Neural progenitor cell (in vitro differentiated cells): ENCODE measurements at regions not wholly inside any gene's neighbourhood (a gene's known extent, or its start where the extent isn't known, plus 50 kb on each side); places are given as distances from the start of the nearest gene placed in this dataset.

Experiments
- DNase-seq: peaks from one replicate; pipeline ENCODE4 v3.0.0-alpha.2; 2016; ENCODE audit warnings: low spot score
- H2AFZ ChIP-seq: fragments of 200-600 bp; sonication (generic); replicated peaks from 2 replicates; pipeline ENCODE4 v1.6.1; 2016; ENCODE audit warnings: antibody characterized with exemption
- H3F3A ChIP-seq: fragments of 200-600 bp; sonication (generic); 2 replicates; pipeline ENCODE4 v1.6.1; 2016; ENCODE audit warnings: antibody characterized with exemption, low read depth
- H3K27ac ChIP-seq: fragments of 200-600 bp; sonication (generic); 2 replicates; pipeline ENCODE4 v1.5.1; 2016; ENCODE audit warnings: mild to moderate bottlenecking
- H3K27me3 ChIP-seq: fragments of 200-600 bp; sonication (generic); 2 replicates; pipeline ENCODE4 v1.6.1; 2016; ENCODE audit warnings: mild to moderate bottlenecking, moderate library complexity
- H3K36me3 ChIP-seq: fragments of 200-600 bp; sonication (generic); 2 replicates; pipeline ENCODE4 v1.5.1; 2016
- H3K4me1 ChIP-seq: fragments of 200-600 bp; sonication (generic); 2 replicates; pipeline ENCODE4 v1.6.1; 2016; ENCODE audit warnings: mixed run types
- H3K4me2 ChIP-seq: fragments of 200-600 bp; sonication (generic); 2 replicates; pipeline ENCODE4 v1.6.1; 2016
- H3K4me3 ChIP-seq: fragments of 200-600 bp; sonication (generic); 2 replicates; pipeline ENCODE4 v1.5.1; 2016
- H3K79me2 ChIP-seq: fragments of 200-600 bp; sonication (generic); 2 replicates; pipeline ENCODE4 v1.6.1; 2016; ENCODE audit warnings: low read depth
- H3K9ac ChIP-seq: fragments of 200-600 bp; sonication (generic); 2 replicates; pipeline ENCODE4 v1.6.1; 2016
- H3K9me3 ChIP-seq: fragments of 200-600 bp; sonication (generic); 2 replicates; pipeline ENCODE4 v1.5.1; 2016; ENCODE audit warnings: low read depth
- H4K20me1 ChIP-seq: fragments of 200-600 bp; sonication (generic); 2 replicates; pipeline ENCODE4 v1.6.1; 2016; ENCODE audit warnings: low read depth
- H3K27ac Mint-ChIP-seq: 3 replicates; pipeline ENCODE4 v1.8.0; 2021; ENCODE audit warnings: mixed read lengths
- H3K27me3 Mint-ChIP-seq: 2 replicates; pipeline ENCODE4 v1.8.0; 2022; ENCODE audit warnings: low read depth, mild to moderate bottlenecking, inconsistent platforms, moderate library complexity, mixed read lengths; ENCODE audit not compliant: insufficient read depth
- H3K36me3 Mint-ChIP-seq: 3 replicates; pipeline ENCODE4 v1.8.0; 2021; ENCODE audit warnings: mixed read lengths
- H3K4me1 Mint-ChIP-seq: 3 replicates; pipeline ENCODE4 v1.8.0; 2021; ENCODE audit warnings: mixed read lengths
- H3K4me3 Mint-ChIP-seq: 3 replicates; pipeline ENCODE4 v1.8.0; 2021; ENCODE audit warnings: mild to moderate bottlenecking, moderate library complexity, mixed read lengths
- H3K9me3 Mint-ChIP-seq: 3 replicates; pipeline ENCODE4 v1.8.0; 2020; ENCODE audit warnings: mixed read lengths
- CTCF ChIP-seq: fragments of 200-600 bp; sonication (generic); IDR thresholded peaks from 2 replicates; pipeline ENCODE4 v1.5.1; 2017; ENCODE audit warnings: antibody characterized with exemption, mild to moderate bottlenecking
- EZH2 ChIP-seq: fragments of 200-600 bp; sonication (generic); IDR thresholded peaks from 2 replicates; pipeline ENCODE4 v1.6.1; 2017; ENCODE audit warnings: antibody characterized with exemption, mild to moderate bottlenecking, moderate library complexity
- EZH2phosphoT487 ChIP-seq: fragments of 200-600 bp; sonication (generic); IDR thresholded peaks from 2 replicates; pipeline ENCODE4 v1.6.1; 2017; ENCODE audit warnings: antibody characterized with exemption

DNA sequence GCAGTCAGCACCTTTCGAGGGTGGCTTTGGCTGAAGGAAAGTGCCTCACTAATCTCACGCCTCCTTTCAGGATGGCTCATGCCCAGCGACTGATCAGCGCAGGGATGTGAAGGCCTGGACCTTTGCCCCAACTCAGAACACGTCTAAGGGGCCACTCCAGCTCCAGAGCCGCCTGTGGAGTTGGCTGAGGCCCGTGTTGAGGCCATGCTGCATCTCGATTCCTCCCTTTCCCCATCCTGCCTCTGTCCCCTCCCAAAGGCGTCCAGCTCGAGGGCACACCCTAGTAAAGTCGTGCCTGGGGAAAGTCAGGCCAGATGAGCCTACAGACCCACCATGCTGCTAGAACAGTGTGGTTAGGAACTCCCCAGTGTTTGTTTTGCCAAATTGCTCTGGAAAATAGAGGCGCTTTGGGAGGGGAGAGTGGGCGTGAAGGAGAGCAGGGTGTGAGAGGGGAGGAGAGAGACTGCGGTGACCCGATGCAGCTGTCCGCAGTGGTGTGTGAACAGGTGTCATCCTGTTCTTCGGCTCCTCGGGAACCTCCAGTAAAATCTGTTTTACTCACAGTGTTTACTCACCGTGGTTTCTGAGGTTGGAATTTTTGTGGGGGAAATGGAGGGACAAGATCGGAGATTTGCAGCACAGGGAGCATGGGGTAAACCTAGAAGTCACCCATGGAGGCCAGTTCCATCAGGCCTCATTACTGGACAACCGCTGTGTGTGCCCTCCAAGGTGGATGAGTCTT lies 85.0 kb upstream of the PMEPA1 start:
- H3K27me3 Mint-ChIP-seq: peaks cover 13% of the 10 kb centered on the region
- DNase-seq: no peak
- no peak for TF ChIP-seq EZH2
- no peak for TF ChIP-seq EZH2phosphoT487
- TF ChIP-seq CTCF: no peak
- H2AFZ ChIP-seq: no peak overlapping the region
- no peaks in the 10 kb centered on the region for H3K79me2 ChIP-seq
- H3K27ac ChIP-seq: no peak overlapping the region
- H3K4me1 Mint-ChIP-seq: peaks cover 16% of the 10 kb centered on the region
- H3K4me2 ChIP-seq: no peak overlapping the region
- no peaks in the 10 kb centered on the region for H4K20me1 ChIP-seq
- H3K36me3 ChIP-seq: no peaks in the 10 kb centered on the region
- H3K36me3 Mint-ChIP-seq: no peaks in the 10 kb centered on the region
- no peaks in the 10 kb centered on the region for H3K4me1 ChIP-seq
- no peaks in the 10 kb centered on the region for H3K9me3 ChIP-seq
- H3K9ac ChIP-seq: no peak overlapping the region
- H3K4me3 Mint-ChIP-seq: no peak overlapping the region
- no peaks in the 10 kb centered on the region for H3K9me3 Mint-ChIP-seq
- no peak overlapping the region for H3K4me3 ChIP-seq
- H3K27me3 ChIP-seq: no peaks in the 10 kb centered on the region
- H3F3A ChIP-seq: no peaks in the 10 kb centered on the region
- H3K27ac Mint-ChIP-seq: no peak overlapping the region

DNA sequence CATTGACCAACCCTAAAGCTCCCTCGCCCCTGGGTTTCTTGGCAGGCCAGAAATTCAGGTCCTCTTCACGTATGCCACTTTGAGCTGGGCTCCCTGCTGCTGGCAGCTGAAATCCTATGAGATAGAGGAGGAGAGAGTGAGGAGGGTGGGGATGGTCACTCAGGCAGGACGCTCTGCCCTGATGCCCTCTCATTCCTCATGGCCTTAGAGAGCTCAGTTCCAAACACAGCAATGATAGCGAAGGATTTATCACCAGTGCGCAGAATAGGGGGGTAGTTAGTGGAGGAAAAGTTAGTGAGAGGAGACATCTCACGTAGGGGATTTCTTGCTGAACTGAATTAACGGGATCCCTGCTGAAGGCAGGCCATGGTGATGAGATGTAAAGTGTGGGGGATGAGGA lies 84.2 kb upstream of the PMEPA1 start:
- Mint-ChIP-seq H3K4me3 (no peak overlapping the region), H3K27me3 (peaks cover 13% of the 10 kb centered on the region), H3K4me1 (peaks cover 16% of the 10 kb centered on the region), H3K9me3 (no peaks in the 10 kb centered on the region), H3K27ac (no peak overlapping the region), H3K36me3 (no peaks in the 10 kb centered on the region)
- Histone ChIP-seq H3K27ac (no peak overlapping the region), H3F3A (no peaks in the 10 kb centered on the region), H3K27me3 (no peaks in the 10 kb centered on the region), H3K36me3 (no peaks in the 10 kb centered on the region), H3K9me3 (no peaks in the 10 kb centered on the region), H3K9ac (no peak overlapping the region), H3K79me2 (no peaks in the 10 kb centered on the region), H3K4me1 (no peaks in the 10 kb centered on the region), H4K20me1 (no peaks in the 10 kb centered on the region), H3K4me2 (no peak overlapping the region), H2AFZ (no peak overlapping the region), H3K4me3 (no peak overlapping the region)
- DNase-seq: no peak
- TF ChIP-seq EZH2 (no peak), CTCF (no peak), EZH2phosphoT487 (no peak)

DNA sequence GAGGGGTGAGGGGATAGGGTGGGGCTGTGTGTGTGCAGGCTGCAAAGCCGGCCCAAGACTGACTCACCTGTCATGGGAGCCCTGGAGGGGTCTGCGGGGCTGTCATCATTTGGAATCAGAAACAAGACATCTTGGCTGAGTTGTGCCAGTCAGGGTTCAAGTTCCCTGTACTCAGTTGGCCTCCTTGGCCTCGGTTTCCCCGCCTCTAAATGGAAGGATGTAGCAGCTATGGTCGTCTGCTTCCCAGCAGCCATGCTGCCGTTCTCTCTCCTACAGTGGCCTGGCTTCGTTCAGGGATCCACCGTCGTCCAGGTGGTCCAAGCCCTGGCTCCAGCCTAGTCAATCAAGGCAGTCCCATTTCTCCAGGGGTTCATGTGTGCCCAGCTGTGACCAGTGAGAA lies 83.6 kb upstream of the PMEPA1 start:
- Mint-ChIP-seq H3K9me3 (no peaks in the 10 kb centered on the region), H3K4me1 (peaks cover 16% of the 10 kb centered on the region), H3K4me3 (no peak overlapping the region), H3K36me3 (no peaks in the 10 kb centered on the region), H3K27me3 (peaks cover 13% of the 10 kb centered on the region), H3K27ac (no peak overlapping the region)
- no peaks in the 10 kb centered on the region for H4K20me1 ChIP-seq
- H3K4me3 ChIP-seq: no peak overlapping the region
- no peaks in the 10 kb centered on the region for H3F3A ChIP-seq
- H3K27me3 ChIP-seq: no peaks in the 10 kb centered on the region
- no peaks in the 10 kb centered on the region for H3K4me1 ChIP-seq
- H3K79me2 ChIP-seq: no peaks in the 10 kb centered on the region
- TF ChIP-seq CTCF: no peak
- TF ChIP-seq EZH2phosphoT487: no peak
- TF ChIP-seq EZH2: no peak
- no peaks in the 10 kb centered on the region for H3K9me3 ChIP-seq
- DNase-seq: no peak
- no peak overlapping the region for H3K4me2 ChIP-seq
- no peak overlapping the region for H2AFZ ChIP-seq
- H3K9ac ChIP-seq: no peak overlapping the region
- no peaks in the 10 kb centered on the region for H3K36me3 ChIP-seq
- no peak overlapping the region for H3K27ac ChIP-seq
